ENCODE measurements at regions not wholly inside any gene's neighbourhood (a gene's known extent, or its start where the extent isn't known, plus 50 kb on each side); places are given as distances from the start of the nearest gene placed in this dataset.
"Not testable (repeated sequence)": the region's sequence is repeated elsewhere in the genome, so short reads cannot be mapped to it uniquely, and the experiment has no call there.

DNA sequence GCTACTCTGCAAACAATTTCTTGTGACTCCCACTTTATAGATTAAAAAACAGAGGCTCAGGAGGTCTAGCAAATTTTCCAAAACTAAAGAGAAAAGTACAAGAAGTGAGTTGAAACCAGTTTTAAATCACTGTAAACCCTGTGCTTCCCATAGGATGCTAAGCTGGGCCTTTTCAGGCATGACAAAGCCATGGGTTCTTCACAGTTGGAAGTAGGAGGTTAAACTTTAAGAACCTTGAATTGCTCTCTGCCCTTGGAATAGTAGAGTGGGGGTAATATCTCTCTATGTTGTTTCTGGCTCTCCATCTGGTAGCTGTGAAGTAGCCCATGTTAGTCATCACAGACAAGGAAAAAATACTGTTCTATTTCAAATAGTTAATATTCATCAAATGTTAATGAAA, 193.6 kb upstream of the SATB1 start:
- no peak for DNase-seq (ENCODE audit: low spot score)

- no peak for DNase-seq (ENCODE audit: low spot score)
Measured at GRCh38 chr3:18611991-18612390, 186.9 kb upstream of the SATB1 start.

- no peak for DNase-seq (ENCODE audit: low spot score)
Measured at GRCh38 chr3:18609187-18609586, 184.0 kb upstream of the SATB1 start.

DNA sequence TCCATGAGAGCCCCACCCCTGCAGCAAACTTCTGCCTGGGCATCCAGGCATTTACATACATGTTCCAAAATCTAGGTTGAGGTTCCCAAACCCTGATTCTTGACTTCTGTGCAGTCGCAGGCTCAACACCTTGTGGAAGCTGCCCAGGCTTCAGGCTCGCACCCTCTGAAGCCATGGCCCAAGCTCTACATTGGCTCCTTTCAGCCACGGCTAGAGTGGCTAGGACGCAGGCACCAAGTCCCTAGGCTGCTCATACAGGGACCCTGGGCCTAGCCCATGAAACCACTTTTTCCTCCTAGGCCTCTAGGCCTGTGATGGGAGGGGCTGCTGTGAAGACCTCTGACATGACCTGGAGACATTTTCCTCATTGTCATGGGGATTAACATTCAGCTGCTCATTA, 172.8 kb upstream of the SATB1 start:
- DNase-seq (ENCODE audit: low spot score), result no peak

GRCh38 chr3:18593231-18593630, 168.1 kb upstream of the SATB1 start:
- DNase-seq (ENCODE audit: low spot score), result no peak

GRCh38 chr3:18591120-18591519, 166.0 kb upstream of the SATB1 start:
- DNase-seq (ENCODE audit: low spot score), result no peak

- DNase-seq (ENCODE audit: low spot score), result no peak
Measured at GRCh38 chr3:18586076-18586475, 160.9 kb upstream of the SATB1 start.

DNA sequence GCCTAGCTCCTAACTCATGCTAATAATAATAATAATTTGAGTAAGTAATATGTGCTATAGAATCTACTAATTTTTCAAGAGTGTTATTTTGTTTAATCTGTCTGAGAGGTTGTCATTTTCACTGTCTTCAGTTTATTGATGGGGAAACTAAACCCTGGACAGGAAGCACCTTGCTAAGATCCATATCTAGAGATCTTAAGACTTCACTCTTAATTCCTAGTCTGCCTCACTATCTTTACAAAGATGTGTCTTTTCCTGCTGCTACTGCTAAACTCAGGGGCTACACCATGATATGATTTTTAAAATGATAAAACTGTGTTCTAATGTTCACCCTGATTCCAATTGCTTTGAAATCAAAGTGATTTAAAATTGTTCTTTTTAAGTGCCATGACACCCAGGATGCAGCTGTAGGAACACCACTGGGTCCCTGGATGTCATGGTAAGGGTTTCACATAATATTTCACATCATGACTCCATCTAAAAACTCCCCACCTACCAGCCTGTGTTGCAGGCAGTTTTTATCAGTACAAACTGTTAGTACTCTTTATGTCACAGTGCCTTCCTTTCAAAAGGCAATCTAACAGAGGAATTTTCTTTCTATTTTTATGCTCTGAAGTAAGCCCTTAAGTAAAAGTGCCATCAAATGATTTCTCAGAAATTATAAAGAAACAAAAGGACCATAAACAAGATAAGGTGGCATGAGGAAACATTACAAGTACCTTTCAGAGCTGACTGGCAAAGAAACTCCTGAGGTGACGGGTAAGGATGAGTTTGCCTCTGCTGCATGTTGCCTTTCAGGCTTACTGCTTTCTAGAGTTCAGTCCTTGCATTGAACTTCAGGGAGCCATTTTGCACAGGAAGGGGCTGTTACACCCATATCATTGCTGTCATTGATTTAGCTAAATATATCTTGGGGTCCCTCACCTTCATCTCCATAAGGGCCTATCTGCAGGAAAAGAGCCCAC, 160.1 kb upstream of the SATB1 start:
- DNase-seq (ENCODE audit: low spot score), result no peak

GRCh38 chr3:18580268-18580667, 155.1 kb upstream of the SATB1 start:
- no peak for DNase-seq (ENCODE audit: low spot score)

DNA sequence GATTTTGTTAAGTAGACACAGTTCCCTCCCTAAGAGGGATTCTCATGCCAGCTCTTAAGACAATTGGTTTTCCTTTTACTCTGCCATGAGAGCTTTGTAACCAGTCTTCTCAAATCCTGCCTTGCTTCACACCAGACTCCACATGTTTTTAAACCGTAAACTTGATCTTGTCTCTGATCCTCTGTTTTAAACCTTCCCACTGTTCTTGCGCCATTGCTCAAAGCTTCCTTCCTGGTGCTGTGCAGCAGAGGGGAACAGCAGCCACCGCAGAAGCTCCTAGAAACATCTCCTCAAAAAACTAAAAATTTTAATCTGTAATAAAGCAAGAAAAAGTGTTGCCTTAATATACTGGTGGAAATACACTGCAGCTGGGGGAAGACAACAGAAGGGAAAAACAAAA, 154.5 kb upstream of the SATB1 start:
- no peak for DNase-seq (ENCODE audit: low spot score)

DNA sequence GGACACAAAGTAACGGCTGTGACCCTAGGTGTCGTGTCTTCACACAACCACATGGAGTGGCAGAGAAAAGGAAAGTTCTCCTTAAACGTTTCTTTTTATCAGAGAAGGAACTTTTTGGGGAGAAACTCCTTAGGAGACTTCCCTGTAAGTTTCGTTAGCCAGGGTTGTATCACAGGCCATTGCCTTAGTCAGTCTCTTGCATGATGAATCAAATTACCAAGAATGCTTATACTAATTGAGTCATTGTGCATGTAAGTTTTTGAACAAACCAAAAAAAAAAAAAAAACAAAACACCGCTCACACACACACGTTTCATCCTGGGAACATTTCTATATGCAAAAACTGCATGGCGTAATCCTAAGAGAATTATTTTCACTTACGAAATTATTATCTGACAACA, 150.4 kb upstream of the SATB1 start:
- DNase-seq (ENCODE audit: low spot score), result no peak

GRCh38 chr3:18572809-18573208, 147.7 kb upstream of the SATB1 start:
- no peak for DNase-seq (ENCODE audit: low spot score)

DNA sequence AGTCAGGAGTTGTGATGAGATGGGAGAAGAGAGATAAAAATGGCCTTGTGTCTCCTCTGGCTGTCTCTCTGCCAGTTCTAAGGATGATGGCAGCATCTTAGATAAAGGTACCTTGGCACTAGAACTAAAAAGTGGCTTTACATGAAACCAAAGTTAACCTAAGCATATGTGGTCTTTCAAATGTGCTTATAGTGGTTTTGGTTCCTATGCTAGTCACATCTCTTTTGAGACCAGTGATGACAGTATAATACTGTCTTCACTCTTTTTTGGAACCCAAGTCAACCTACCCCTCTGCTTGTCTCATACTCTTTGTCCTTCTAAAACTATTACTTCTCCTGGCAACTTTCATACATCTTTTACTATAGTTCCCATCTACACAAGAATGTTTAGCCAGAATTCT, 142.2 kb upstream of the SATB1 start:
- no peak for DNase-seq (ENCODE audit: low spot score)

GRCh38 chr3:18562364-18563154, 137.4 kb upstream of the SATB1 start:
- no peak for DNase-seq (ENCODE audit: low spot score)

DNA sequence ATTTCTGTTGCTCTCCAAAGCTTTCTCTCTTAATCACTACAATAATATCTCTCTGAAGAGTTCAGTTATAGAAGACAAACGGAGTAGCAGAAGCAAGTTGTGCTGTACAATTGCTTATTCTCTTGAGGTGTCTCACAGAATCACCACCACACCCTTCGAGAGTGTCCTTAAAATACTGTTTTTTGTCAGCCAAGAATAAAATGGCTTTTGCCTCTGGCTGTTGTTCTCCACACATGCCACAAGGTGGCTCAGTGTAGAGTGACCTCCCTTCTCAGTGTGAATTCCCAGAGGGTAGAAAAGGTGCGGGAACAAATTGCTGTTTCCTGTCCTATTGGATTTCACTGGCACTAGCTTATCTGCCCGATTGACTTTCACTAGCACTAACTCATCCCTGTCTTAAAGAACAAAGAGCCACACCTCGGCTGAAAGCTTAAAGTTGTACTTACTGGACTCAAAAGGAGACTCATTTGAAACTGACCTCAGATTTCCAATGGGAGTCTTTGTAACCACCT, 134.2 kb upstream of the SATB1 start:
- peak; percentile 6 for DNase-seq (ENCODE audit: low spot score)

DNA sequence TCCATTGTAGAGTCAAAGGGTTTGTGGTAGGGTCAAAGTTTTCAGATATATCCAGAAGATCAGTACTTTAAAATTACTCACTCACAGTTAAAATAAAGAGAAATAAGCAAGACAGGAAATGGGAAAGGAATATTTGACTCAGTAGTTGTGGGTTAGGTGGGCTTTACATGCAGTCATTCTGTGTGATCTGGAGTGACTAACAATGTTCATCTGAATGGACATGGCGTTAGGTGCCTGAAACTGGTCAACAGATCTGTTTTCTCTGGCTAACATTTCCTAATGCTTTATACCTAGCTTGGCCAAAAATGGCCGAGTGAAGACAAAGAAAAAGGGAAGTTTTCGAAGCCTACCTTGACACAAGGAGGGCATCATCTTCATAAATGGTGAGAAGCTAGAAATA, 133.4 kb upstream of the SATB1 start:
- DNase-seq (ENCODE audit: low spot score), result no peak

- DNase-seq (ENCODE audit: low spot score), result no peak
Measured at GRCh38 chr3:18557216-18557615, 132.1 kb upstream of the SATB1 start.

DNA sequence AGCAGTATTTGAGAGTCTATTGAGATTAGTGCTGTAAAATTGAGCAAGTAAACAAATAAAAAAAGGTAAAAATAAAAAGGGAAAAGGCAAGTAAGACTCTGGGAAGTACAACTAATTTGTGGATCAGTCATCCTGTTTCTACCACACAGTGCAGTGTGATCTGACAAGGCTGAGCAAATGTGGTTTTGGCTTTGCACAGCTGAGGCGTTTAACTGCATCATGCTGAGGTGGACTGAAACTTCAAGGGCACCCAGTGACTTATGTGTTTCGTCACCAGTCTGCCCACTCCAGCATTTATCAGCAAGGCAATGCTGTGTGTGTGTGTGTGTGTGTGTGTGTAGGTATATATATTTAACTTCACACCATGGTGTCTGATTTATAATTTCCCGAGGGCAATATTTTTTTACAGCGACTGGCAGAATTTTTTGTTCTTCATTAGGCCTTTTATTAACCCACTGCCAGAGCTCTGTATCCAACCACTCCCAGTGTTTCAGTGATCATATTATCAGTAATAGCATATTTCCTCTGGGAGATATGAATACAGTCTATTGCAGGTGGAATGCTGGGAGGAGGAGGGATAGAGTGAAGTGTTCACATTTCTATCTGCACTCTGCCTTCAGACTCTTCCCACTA, 131.5 kb upstream of the SATB1 start:
- no peak for DNase-seq (ENCODE audit: low spot score)

DNA sequence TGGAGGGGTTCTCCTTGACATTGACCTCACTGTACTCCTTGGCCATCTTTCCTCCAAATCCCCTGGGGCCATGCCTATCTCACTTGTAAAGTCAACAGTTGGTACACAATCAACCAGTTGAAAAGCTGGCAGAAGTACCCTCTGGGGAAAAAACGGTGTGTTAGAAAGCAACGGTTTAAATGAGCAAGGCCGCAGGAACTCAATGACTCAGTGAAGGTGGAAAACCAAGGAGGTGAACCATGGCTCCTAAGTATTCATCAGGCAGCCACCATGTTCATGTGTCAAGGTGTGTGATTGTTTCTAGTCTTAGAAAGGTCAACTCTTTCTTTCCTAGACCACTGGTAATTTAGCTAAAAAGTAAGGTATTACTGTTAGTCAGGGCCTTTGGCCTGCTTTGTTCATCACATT, 130.9 kb upstream of the SATB1 start:
- no peak for DNase-seq (ENCODE audit: low spot score)

DNA sequence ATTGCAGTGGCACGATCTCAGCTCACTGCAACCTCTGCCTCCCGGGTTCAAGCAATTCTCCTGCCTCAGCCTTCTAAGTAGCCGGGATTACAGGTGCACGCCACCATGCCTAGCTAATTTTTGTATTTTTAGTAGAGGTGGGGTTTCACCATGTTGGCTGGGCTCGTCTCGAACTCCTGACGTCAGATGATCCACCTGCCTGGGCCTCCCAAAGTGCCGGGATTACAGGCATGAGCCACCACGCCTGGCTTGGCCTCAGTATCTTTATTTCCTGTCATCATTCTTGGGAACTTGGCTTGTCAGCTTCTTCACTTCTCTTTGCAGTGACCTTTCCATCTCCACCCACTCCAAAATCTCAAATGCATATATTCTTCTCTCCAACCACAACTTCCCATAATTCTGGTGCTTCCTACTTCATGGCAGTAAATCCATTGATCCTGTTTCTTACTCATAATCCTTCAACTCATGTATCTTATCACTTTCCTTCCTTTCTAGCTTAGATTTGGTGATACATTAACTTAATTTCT, 127.5 kb upstream of the SATB1 start:
- not testable (repeated sequence) for DNase-seq (ENCODE audit: low spot score)

GRCh38 chr3:18546632-18547031, 121.5 kb upstream of the SATB1 start:
- DNase-seq (ENCODE audit: low spot score), result no peak

DNA sequence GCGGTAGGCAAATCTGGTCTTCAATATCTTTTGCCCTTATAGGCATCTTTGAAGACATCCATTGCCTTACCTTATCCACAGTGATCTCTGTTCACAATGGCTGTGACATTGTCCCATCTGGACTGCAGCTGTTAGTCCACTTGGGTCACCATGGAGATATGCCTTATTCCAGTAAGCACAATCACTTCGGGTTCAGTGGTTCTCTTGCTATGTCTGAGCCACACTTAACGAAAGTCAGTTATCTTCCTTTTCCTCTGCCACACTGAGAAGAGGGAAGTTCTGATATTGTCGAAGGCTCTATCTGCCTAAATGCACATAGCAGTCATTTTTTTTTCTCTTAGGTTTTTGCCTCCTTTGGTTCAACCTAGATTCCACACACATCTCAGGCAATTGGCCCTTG, 119.0 kb upstream of the SATB1 start:
- DNase-seq (ENCODE audit: low spot score), result no peak

Measured in putamen (tissue), 1 donor.